Activated CD4-positive, alpha-beta T cell treated with anti-CD3 and anti-CD28 coated beads, Interleukin-2, amount 50 U/mL, for 16 hours (primary cell): ENCODE measurements at regions not wholly inside any gene's neighbourhood (a gene's known extent, or its start where the extent isn't known, plus 50 kb on each side); places are given as distances from the start of the nearest gene placed in this dataset.

Experiments used
- DNase-seq: peaks from one replicate; pipeline ENCODE4 v3.0.0-alpha.2; 2020

DNA sequence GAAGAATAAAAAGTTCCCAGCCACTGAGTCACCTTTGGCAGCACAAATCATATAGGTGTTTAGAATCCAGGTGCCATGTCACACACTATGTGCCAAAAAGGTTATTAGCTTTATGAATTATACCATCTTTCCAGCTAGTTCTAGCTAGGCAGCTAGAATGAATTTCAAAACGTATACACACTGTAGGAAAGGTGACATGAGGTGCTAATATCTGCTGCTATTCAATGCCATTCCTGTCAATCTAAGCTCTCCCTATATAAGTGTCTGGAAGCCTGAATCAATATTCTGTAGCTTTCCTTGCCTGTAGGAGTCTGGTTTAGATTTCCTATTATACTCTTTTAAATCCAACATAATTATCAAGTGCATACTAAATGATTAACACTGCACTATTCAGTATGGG, 868.6 kb downstream of the GATA3 start:
- no peak for DNase-seq

DNA sequence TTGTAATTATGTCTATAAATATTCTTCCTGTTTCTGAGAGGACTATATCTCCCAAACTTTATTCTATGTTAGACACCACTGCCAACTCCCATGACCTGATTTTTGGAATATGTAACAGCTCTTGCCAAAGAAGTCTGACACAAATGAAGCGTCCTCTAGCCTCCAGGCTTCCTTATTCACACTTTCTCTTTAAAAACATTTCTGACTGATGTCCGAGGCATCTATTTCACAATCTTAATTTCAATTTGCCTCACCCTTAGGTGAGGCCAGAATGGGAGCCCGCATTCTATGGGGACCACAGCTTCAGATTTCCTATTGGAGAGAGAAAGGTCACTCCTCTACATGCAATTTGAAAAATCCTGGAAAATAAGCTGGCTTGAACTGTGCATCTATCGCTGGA, 873.2 kb downstream of the GATA3 start:
- no peak for DNase-seq

DNA sequence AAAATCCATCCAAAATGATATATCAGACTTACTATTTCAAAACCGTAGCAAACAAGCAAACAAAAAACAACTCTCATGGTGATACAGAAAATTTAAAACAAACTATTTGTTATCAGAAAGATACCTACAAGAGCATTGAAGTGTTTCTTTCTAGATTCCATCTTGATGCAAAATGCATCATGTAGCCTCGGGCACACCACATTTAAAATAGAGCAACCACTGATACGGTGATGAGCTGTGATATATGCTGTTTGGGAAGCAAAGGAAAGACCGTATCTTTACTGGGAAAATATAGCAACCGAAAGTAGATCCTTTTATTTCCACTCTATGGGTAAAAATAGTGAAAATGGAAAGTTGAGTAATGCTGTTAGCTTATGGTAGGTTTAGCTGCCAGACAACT, 892.0 kb downstream of the GATA3 start:
- DNase-seq = no peak

DNA sequence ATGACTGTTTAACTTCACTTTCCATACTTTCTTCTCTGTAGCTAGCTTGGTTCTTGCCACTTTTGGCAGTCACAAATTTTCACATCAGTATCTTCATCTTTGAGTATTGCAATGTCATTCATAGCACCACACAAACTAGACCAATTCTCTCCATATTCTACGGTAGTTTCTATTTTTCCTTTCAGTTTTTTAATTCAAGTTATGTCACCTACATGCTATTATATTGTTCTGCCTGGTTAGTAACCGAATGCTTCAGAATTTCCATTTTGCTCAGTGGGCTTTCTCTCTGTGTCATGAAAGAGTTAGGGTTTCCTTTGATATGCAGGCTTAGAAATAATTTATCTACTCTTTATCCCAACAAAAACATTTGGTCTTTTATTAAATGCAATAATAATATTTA, 896.5 kb downstream of the GATA3 start:
- DNase-seq = no peak

DNA sequence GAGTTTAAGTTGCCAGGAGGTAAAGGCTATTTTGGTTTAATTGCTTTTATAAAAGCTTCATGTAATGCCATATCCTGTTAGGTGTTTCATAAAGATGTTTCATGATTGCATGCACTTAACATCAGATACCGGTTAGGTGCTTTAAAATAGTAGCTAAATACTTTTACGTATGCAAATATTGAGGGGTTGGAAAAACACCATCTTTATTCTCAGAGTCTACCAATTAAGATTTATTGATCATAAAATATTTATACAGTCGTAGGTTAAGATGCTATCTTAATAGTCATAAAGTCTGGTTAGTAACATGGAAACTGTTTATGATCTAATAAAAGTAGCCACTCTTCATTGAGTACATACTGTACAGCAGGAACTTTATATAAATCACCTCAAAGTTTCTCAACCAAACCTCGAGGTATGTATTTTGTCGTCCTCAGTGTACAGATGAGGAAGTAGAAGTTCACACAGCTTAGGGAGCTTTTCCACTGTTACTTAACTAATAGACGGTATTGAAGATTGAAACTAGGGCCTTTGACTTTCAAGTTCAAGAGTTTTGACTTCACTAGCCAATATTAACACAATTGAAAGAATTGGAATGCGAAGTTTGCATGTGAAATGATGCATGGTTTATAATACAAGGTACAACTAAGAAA, 897.1 kb downstream of the GATA3 start:
- no peak for DNase-seq

DNA sequence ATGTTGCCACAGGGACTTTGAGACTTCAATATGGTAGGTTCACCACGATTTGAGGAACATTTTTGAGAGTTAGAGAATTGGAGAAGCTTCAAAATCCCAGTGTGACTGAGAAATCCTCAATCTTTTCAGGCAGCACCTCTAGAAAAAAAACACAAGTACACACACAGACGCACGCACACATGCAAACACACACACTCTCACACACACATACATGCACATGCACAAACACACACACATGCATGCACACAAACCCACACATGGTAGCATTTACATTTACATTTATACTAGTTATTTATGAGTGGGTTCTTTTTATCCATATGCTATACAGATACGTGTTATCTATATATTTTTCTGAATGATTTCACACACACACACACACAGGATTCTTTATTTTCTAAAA, 901.9 kb downstream of the GATA3 start:
- DNase-seq = no peak

DNA sequence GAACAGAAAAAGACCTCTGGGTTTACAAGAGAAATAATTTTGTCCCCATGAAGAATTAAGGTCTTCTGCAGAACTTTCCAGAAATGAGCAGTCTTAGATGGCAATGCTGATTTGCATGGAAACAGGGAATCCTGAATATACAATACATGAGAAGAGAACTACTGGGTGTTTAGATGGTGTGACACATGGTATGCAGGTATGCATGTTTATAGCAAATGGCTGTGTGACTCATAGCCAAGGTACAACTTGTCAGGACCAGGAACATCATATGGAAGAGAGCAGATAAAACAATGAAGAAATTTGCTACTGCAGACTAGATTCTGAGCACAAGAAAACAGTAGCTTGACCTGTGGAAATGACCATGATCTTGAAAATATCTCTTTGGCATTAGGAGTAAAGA, 907.8 kb downstream of the GATA3 start:
- no peak for DNase-seq

DNA sequence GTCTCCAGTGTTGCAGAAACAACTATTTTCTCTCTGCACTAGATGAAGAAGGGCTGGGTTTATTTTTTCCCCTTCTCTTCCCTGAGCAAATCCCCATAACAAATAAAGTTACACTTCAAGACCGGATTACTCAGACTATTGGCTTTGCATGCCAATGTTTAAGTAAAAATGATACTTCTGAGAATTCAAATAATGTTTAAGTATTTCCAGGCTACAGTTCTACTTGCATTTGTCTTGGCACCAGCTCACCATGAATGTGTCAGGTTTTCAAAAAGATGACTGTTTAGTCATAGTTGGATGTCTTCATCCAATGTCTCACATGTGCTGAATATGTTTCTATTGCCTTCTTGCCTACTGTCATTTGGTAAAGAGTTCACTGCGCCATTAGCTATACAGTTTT, 912.6 kb downstream of the GATA3 start:
- DNase-seq = no peak

DNA sequence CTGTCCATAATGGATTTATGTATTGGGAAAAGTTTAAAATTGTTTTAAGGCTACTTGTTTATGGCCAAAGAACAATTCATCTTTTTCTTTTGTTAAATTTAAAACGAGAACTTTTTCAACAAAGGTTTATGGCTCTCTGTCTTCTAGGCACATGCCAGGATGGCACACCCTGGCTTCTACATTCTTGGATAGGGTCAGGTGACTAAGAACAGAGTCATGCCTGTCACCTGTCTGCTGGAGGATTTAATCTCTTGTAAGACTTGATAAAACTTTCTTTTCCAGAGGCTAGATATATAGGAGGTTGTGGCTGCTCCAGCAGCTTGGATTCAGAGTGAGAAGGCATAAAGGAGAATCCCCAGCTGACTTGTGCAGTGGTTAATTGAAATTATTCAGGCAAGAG, 915.4 kb downstream of the GATA3 start:
- no peak for DNase-seq

DNA sequence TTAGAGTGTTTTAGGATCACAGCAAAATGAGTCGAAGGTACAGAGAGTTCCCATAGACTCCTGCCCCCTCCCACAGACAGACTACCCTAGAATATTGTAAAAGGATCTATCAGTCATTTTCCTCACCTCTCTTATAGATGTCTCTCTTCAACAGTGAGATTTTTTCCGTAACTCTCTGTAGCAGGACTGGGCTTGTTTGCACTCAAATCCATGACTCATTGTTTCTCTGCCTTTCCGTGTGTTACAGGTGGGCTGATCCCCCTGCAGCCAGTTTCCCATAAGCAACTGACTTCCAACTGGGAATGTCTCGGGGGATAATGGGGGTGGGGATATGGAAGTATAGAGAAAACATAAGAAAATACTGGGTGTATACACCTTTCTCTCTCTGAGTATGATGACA, 921.0 kb downstream of the GATA3 start:
- DNase-seq = no peak

DNA sequence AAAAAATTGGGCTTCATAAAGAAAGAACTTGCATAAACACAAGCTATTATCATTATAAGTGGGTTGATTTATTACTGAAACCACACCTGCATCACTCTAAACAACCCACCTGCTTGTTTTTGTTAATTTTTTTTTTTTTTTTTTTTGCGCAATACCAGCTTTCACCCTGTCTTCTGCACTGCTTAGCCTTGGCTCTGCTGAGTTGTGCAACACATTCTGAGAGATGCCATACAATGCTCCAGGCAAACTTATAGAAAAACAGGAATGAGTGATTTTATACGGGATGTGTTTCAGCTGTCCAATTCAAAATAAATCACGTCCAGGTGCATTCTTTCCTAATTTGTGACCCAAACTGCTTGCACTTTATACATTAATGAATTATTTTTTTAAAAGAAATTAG, 923.6 kb downstream of the GATA3 start:
- DNase-seq = no peak

DNA sequence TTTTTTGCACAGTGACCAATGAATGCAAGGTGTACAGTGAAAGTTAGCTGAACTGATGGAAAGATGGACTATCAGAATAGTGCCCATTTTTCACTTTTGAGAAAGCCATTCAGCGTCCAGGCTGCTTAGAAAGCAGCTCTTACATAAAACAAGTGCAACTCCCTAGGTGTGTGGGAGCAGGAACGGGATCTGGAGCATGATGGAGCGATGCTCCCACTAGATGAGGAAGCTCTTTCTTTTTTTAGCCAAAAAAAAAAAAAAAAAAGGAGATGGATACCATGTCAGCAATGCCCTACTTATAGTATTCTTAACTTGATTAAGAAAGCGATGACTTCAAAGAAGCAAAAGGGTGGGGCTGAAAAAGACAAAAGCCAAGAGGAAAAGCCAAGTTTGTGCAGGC, 925.5 kb downstream of the GATA3 start:
- DNase-seq = no peak

DNA sequence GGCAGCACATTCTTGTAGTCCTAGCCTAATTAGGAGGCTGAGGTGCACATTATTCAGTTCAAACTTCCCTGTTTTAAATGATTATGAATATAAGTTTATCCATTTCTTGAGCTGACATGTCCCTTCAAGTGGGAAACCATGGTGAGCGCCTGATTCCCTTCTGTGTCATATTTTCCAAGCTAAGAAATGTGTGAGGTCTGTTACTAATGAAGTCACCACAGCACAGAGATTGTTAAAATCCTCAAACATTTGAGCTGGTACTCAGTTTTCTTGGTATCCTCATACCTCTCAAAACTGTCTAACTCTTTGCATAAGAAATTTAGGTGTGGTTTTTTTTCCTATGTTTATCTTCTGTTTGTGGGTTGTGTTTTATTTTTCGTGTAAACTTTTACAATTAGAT, 926.8 kb downstream of the GATA3 start:
- DNase-seq = no peak

DNA sequence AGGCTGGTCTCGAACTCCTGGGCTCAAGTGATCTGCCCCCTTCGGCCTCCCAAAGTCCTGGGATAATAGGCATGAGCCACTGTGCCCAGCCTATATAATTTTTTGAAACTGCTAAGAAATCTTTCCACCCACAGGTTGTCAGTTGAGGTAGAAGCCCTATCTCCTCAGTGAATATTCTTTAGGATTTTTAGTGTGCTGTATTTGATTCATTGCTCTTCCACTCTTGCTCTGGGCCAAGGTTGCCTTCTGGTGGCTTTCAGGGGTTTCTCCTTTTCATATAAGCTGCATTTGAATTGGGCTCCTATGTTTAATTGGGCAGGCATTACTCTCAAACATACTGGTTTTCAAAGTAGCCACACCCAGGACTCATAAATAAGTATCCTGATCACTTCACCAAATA, 931.2 kb downstream of the GATA3 start:
- no peak for DNase-seq

DNA sequence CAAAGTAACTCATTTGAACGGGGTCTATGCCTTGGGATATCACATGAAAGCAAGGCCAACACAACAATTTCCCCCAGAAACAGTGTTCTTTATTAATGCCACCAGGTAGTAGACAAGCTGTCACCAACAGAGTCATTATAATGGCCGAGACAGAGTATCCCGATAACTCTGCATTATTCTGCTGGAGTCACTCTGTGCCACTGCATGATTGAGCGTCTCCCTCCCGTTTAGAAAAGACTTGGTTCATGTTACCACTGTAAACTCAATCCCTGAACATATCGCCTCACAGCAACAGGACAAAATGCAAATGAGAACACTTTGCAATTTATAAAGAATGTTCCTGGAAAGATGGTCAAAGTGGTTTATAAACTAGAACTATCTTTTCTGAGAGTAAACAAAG, 932.5 kb downstream of the GATA3 start:
- DNase-seq = no peak

DNA sequence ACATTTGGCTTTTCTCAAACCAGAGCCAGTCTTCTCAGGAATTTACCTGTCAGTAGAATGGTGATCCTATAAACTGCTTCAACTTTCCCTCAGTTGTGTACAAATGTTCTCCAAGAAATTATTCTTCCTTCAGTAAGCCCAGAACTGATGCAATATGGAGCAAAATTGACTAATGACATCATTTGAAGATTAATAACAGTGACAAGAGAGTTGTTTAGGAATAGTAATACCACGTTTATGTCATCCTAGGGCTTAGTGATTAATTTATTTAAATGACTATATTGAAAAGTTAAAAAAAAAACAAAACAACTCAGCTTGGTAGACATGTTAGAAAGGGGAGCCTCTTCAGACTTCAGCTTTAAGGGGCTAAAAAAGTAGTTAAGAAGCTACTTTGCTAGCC, 933.2 kb downstream of the GATA3 start:
- DNase-seq = no peak

DNA sequence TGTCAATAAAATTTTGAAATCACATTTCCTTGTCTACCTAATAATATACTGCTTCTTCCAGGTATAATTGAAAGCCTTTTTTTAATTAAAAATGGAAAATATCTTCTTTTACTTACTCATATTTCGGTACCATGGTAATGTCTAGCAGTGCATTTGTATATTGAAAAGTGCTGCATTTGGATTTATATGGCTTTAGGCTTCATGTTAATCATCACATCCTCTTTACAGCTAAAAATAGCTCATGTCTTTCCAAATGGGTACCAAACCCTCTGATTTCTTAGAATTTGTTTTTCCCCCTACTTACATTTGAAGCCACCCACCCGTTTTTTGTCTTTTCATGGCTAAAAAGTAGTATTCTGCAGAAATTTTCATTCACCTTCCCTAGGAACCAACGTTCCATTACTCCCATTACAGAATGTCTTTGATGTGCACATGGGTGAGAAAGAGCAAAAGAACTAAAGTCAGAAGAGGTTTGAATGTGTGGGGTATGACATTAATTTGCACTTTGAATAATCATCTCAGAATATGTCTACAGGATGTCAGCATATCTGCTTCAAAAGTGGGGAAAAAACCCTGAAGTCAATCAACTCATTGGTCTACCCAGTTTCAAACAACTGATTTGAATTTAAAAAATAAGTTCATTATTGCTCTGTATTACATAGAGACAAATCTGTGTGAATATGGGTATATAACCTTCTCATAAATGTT, 935.9 kb downstream of the GATA3 start:
- peak; percentile 42 for DNase-seq

DNA sequence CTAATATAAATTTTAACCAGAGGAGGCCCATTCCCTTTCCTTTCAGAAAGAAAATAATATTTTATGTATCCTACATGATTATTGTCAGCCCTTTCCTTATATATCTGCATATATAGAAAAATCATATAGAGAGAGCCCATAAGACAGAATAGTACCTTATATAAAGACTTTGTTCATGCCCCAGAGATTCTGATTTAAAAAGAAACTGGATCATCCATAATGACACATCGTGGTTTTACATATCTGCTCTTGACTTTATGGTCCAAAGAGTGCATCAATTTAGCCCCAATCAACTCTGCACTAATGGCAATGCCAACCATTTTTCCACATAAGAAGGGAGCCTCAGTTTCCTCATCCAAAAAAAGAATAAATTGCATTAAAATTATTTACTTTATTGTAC, 937.5 kb downstream of the GATA3 start:
- DNase-seq = no peak

DNA sequence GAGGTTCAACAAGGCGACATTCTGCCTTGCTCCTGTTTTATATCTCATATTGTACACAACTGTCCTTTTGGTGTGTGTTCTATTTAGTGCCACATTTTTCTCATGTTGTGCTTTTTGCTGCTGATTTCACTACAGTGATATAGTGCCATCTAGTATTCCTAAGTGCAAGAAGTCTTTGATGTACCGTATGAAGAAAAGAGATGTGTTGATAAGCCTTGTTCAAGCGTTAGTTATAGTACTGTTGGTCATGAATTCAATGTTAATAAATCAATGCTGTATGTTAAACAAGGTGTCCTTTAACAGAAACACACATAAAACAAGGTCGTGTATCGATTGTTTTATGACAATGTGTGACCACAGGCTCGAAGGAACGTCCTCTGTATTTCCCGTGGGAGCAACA, 939.4 kb downstream of the GATA3 start:
- DNase-seq = no peak

DNA sequence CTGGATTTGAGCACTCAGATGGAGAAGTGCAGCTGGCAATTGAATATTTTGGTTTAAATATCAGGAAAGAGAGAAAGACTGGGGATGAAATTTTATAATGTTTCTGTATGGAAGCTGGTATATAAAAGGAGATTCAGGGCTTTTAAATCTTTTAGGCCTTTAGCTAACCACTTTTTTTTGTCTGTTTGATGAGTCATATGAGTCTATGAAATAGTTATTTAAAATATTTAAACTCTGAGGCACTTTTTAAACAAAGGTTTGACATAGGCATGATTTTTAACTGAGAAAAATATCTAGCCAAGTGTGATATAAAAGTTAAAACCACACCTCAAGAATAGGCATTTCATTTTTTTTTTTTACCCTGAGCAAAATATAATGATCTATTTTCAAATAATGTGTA, 944.3 kb downstream of the GATA3 start:
- DNase-seq = no peak

DNA sequence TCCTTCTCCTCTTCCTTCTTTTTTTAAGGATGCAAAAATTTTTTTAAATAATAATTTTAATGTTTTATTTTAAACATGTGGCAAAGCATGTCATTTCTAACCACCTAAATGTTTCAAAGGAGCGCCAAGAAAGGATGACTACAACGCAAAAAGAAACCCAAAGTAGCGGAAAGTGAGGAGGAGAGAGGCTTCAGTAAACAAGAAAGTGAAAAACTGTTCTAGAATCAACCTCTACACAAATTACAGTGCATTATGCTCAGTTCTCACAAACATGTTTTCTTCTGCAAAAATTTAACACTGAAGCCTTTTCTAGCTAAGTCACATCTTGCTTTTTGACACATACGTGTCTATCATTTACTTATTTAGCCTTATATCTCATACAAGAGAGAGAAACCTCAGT, 948.6 kb downstream of the GATA3 start:
- DNase-seq = no peak

DNA sequence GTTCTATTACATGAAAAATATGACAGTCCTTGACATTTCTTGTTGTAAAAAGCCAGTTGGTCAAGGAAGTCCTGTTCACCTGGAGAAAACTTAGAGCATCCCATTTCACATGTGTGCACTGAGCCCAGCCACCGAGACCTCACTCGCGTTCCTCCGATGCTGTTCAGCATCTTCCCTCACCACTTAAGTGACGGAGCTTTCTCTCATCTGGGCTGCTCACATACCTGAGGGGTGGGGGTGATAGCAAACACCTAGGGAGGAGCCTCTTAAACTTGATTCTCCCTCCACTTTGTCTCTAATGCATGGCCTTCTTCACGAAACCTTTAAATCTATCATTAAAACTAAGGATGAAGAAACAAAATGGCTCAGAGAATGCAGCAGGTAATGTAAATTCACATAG, 950.2 kb downstream of the GATA3 start:
- DNase-seq = no peak

DNA sequence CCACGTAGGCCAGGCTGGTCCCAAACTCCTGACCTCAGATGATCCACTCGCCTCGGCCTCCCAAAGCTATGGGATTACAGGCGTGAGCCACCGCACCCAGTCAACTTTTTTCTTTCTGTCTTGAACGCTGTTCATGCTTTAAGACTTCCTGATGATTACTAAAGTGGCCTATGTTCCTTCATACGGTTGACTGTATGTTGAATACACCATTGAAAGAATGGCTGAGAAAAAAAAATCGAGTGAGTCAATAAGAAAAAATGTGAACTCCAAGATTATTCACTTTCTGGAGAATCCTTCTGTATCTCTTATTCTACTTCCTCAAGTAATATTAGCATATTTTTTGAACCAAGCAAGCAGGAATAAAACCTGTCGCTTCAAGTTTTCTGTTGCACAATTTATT, 955.0 kb downstream of the GATA3 start:
- DNase-seq = no peak

DNA sequence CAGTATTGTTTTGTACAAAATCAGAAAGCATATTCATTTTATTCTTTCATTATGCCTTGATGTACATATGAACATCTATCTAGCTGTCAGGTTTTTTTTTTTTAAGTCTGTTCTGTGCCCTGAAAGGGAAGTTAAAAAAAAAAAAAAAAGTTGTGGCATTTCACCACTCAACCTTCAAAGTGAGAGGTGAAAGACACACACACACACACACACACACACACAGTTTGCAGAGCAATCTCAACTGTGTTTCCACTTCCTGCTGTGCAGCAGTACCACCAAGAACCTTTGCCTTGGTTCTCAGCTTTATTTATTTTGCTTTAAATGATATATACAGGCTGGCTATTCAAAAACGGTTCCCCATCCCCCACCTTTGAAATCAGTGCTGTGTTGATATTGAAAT, 955.6 kb downstream of the GATA3 start:
- DNase-seq = peak; percentile 62
